Activated CD8-positive, alpha-beta T cell treated with anti-CD3 and anti-CD28 coated beads for 36 hours (primary cell): ENCODE measurements at regions not wholly inside any gene's neighbourhood (a gene's known extent, or its start where the extent isn't known, plus 50 kb on each side); places are given as distances from the start of the nearest gene placed in this dataset.
"Not testable (repeated sequence)": the region's sequence is repeated elsewhere in the genome, so short reads cannot be mapped to it uniquely, and the experiment has no call there.

Source experiments
- ATAC-seq: fragments of 200-7000 bp; cut with Tn5 transposase; one replicate; pipeline ENCODE4 v1.10.0; 2021; ENCODE audit warnings: mild to moderate bottlenecking, moderate library complexity
- CTCF ChIA-PET: fragments of 350-600 bp; sonication (Branson Sonifier 250); formaldehyde crosslinking; loops from one replicate; lab custom pipeline; 2021; ENCODE audit warnings: antibody characterized with exemption; lab: Charles Lee
- POLR2A ChIA-PET: fragments of 350-600 bp; sonication (Branson Sonifier 250); formaldehyde crosslinking; loops from one replicate; lab custom pipeline; 2021; ENCODE audit warnings: antibody characterized with exemption; lab: Charles Lee
- DNase-seq: peaks from one replicate; pipeline ENCODE4 v3.0.0-alpha.2; 2020
- H3K27ac Mint-ChIP-seq: one replicate; pipeline ENCODE4 v1.8.0; 2021; ENCODE audit warnings: mild to moderate bottlenecking, mixed read lengths
- H3K27me3 Mint-ChIP-seq: one replicate; pipeline ENCODE4 v1.8.0; 2021; ENCODE audit warnings: mixed read lengths
- H3K36me3 Mint-ChIP-seq: one replicate; pipeline ENCODE4 v1.8.0; 2021; ENCODE audit warnings: low read depth, mixed read lengths
- H3K4me1 Mint-ChIP-seq: one replicate; pipeline ENCODE4 v1.8.0; 2021; ENCODE audit warnings: low read depth, mixed read lengths
- H3K4me3 Mint-ChIP-seq: one replicate; pipeline ENCODE4 v1.8.0; 2021; ENCODE audit warnings: mild to moderate bottlenecking, moderate library complexity, mixed read lengths
- H3K9me3 Mint-ChIP-seq: one replicate; pipeline ENCODE4 v1.8.0; 2021; ENCODE audit warnings: mixed read lengths
- intact Hi-C: fragments of 100-400 bp; cut with micrococcal nuclease; formaldehyde crosslinking; loops from one replicate; pipeline ENCODE4 v1.10.0; 2022
- TF ChIP-seq, protein P1 (sequence below): fragments of 200-600 bp; IDR thresholded peaks from one replicate; pipeline ENCODE4 v1.8.0; 2022; ENCODE audit warnings: antibody characterized with exemption, mild to moderate bottlenecking

DNA sequence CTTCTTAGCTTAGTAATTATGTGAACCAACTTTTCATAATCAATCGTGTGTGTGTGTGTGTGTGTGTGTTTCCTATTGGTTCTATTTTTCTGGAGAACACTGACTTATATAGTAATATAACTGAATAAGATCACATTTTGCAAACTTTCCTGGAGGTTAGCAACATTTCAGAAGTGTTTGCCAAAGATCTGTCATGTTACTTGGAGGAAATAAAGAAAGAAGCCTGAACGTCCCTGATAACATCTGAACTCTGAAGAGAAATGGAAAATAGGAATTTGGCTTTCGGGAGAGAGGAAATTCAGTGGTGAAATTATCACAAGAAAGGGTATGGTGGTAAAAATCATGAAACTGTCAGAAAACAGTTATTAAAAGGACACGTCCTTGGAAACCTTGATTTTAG lies 984.4 kb upstream of the AUTS2 start:
- intact Hi-C loops, result no loop called here
- TF ChIP-seq, protein P1, sequence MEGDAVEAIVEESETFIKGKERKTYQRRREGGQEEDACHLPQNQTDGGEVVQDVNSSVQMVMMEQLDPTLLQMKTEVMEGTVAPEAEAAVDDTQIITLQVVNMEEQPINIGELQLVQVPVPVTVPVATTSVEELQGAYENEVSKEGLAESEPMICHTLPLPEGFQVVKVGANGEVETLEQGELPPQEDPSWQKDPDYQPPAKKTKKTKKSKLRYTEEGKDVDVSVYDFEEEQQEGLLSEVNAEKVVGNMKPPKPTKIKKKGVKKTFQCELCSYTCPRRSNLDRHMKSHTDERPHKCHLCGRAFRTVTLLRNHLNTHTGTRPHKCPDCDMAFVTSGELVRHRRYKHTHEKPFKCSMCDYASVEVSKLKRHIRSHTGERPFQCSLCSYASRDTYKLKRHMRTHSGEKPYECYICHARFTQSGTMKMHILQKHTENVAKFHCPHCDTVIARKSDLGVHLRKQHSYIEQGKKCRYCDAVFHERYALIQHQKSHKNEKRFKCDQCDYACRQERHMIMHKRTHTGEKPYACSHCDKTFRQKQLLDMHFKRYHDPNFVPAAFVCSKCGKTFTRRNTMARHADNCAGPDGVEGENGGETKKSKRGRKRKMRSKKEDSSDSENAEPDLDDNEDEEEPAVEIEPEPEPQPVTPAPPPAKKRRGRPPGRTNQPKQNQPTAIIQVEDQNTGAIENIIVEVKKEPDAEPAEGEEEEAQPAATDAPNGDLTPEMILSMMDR, result no peak
- Mint-ChIP-seq H3K27me3 (no peaks in the 10 kb centered on the region), H3K27ac (no peak overlapping the region), H3K4me3 (no peak overlapping the region), H3K36me3 (no peaks in the 10 kb centered on the region), H3K9me3 (peaks cover 24% of the 10 kb centered on the region), H3K4me1 (no peaks in the 10 kb centered on the region)
- CTCF ChIA-PET, result no interaction called here
- ATAC-seq (no peak), DNase-seq (no peak)
- POLR2A ChIA-PET, result no interaction called here

DNA sequence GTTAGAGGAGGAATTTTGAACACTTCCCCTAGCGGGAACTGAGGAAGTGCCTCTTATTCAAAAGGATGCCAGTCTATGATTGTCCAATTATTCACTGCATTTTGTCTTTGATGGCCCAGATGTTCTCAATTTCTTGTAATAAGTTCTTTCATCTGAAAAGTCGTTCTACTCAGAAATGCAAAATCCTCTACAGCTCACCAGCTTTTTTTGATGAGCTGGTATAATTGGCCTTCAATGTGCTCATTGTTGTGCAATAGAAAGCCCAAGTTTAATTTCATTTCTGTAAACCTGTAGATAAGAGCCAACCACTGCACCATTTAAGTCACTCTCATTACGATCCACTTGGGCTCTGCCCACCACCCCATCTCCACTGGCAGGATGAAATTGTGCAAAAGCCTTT lies 978.7 kb upstream of the AUTS2 start:
- no peak overlapping the region for H3K27ac Mint-ChIP-seq
- no peaks in the 10 kb centered on the region for H3K4me1 Mint-ChIP-seq
- TF ChIP-seq, protein P1, result no peak
- POLR2A ChIA-PET, result no interaction called here
- intact Hi-C loops, result no loop called here
- H3K9me3 Mint-ChIP-seq, result peaks cover 20% of the 10 kb centered on the region
- DNase-seq, result no peak
- ATAC-seq, result no peak
- no peaks in the 10 kb centered on the region for H3K27me3 Mint-ChIP-seq
- no peak overlapping the region for H3K4me3 Mint-ChIP-seq
- H3K36me3 Mint-ChIP-seq, result no peaks in the 10 kb centered on the region
- CTCF ChIA-PET, result no interaction called here

DNA sequence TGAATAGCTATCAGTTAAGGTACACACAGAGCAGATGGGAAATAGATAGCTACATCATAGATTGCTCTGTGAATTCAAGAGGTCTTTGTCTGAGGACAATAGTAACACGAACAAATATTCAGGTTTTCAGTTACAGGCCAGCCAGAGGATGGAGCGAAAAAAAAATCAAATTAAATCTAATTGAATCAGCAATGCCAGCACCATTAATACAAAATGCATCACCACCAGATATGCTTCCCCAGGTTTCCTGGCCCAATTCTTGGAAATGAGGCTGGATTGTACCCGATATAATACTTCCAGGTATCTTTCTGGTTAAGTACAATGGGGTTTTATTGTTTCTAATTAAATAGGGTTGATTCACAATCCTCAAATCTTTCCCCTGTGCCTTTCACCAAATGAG lies 975.8 kb upstream of the AUTS2 start:
- Mint-ChIP-seq H3K36me3 (no peaks in the 10 kb centered on the region), H3K4me3 (no peak overlapping the region), H3K27me3 (no peaks in the 10 kb centered on the region), H3K4me1 (no peaks in the 10 kb centered on the region), H3K9me3 (peaks cover 9% of the 10 kb centered on the region), H3K27ac (no peak overlapping the region)
- intact Hi-C loops, result no loop called here
- TF ChIP-seq, protein P1, result no peak
- ChIA-PET POLR2A (no interaction called here), CTCF (no interaction called here)
- DNase-seq, result no peak
- no peak for ATAC-seq

DNA sequence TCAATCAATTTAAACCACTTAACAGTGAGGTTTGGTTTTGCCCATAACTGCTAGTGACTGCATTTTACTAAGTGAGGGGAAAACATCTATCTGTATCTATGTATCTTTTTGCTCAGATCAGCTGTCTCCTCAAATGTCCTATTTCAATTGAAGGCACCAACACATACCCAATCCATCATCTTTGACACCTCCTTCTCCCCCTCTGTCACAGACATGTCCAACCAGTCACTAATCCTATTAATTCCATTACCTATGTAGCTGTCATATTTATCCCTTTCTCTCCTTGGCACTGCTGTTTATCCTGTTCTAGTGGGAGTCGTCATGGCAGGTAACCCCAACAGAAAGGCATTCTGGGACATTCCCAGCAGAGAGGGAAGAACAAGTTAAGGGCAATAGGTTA lies 975.2 kb upstream of the AUTS2 start:
- H3K27ac Mint-ChIP-seq, result no peak overlapping the region
- H3K4me1 Mint-ChIP-seq, result no peaks in the 10 kb centered on the region
- intact Hi-C loops, result no loop called here
- POLR2A ChIA-PET, result no interaction called here
- no peak overlapping the region for H3K4me3 Mint-ChIP-seq
- no peaks in the 10 kb centered on the region for H3K36me3 Mint-ChIP-seq
- CTCF ChIA-PET, result no interaction called here
- DNase-seq (no peak), ATAC-seq (no peak)
- no peaks in the 10 kb centered on the region for H3K27me3 Mint-ChIP-seq
- TF ChIP-seq, protein P1, result no peak
- peaks cover 7% of the 10 kb centered on the region for H3K9me3 Mint-ChIP-seq

DNA sequence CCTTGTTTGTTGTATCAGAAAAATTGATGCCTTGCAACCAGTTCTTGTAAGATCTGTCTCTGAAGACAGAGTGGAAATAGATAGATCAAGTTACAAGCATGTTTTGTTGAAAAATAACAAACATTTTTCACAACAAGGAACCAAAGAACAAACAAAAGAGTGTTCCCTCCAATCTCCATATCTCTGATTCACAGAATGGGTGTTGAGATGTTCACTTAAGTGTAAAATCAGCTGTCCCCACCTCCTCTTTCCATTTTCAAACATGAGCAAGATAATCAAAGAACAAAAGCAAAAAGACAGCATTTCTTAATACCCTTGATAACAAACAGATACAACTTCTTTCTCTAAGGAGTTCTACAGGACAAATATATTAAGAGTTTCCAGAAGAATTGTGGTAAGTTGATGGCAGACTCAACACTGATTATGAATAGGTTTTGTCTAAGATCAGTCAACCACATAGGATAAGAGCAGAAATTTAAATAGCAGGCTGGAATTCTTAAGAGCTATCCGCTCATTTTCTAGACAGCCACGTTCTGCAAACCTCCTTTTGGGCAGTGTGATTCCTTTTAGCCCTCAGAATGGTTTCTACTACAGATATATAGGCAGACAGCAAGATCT lies 970.9 kb upstream of the AUTS2 start:
- H3K4me3 Mint-ChIP-seq, result no peak overlapping the region
- ChIA-PET CTCF (no interaction called here), POLR2A (no interaction called here)
- H3K36me3 Mint-ChIP-seq, result no peaks in the 10 kb centered on the region
- H3K27ac Mint-ChIP-seq, result no peak overlapping the region
- H3K27me3 Mint-ChIP-seq, result no peaks in the 10 kb centered on the region
- intact Hi-C loops, result no loop called here
- TF ChIP-seq, protein P1, result no peak
- DNase-seq (no peak), ATAC-seq (no peak)
- H3K4me1 Mint-ChIP-seq, result no peaks in the 10 kb centered on the region
- H3K9me3 Mint-ChIP-seq, result peaks cover 15% of the 10 kb centered on the region

DNA sequence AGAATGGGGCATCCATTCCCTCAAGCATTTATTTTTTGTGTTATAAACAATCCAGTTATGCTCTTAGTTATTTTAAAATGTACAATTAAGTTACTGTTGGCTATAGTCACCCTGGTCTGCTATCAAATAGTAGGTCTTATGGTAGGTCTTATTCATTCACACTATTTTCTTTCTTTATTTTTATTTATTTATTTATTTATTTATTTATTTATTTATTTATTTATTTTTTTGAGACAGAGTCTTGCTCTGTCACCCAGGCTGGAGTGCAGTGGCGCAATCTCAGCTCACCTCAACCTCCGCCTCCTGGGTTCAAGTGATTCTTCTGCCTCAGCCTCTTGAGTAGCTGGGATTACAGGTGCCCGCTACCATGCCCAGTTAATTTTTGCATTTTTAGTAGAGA lies 967.4 kb upstream of the AUTS2 start:
- H3K27me3 Mint-ChIP-seq, H3K36me3 Mint-ChIP-seq, H3K4me3 Mint-ChIP-seq, intact Hi-C loops, H3K4me1 Mint-ChIP-seq, DNase-seq, POLR2A ChIA-PET, H3K27ac Mint-ChIP-seq, ATAC-seq, CTCF ChIA-PET: not testable (repeated sequence)
- H3K9me3 Mint-ChIP-seq, result peaks cover 14% of the 10 kb centered on the region
